HepG2 (cell line): ENCODE measurements at regions not wholly inside any gene's neighbourhood (a gene's known extent, or its start where the extent isn't known, plus 50 kb on each side); places are given as distances from the start of the nearest gene placed in this dataset.

Source experiments
- ATF2 ChIP-seq: sonication (generic); formaldehyde crosslinking; IDR thresholded peaks from 2 replicates; pipeline ENCODE4 v1.4.0; 2020; ENCODE audit warnings: missing genetic modification reagents
- BRCA1 ChIP-seq: sonication (generic); formaldehyde crosslinking; IDR thresholded peaks from 2 replicates; pipeline ENCODE4 v1.4.0; 2020; ENCODE audit warnings: missing genetic modification reagents
- BRD4 ChIP-seq: sonication (generic); formaldehyde crosslinking; IDR thresholded peaks from 2 replicates; pipeline ENCODE4 v1.4.0; 2020; ENCODE audit warnings: missing genetic modification reagents
- EEA1 ChIP-seq: sonication (generic); formaldehyde crosslinking; IDR thresholded peaks from 2 replicates; pipeline ENCODE4 v1.5.1; 2020; ENCODE audit warnings: mild to moderate bottlenecking, missing genetic modification reagents, borderline replicate concordance
- HMG20B ChIP-seq: conservative IDR thresholded peaks from 2 replicates; pipeline ENCODE4 v1.6.1; 2016; ENCODE audit warnings: missing genetic modification reagents, missing compliant biosample characterization
- MEIS2 ChIP-seq: sonication (generic); formaldehyde crosslinking; IDR thresholded peaks from 2 replicates; pipeline ENCODE4 v1.9.0; 2021; ENCODE audit warnings: mild to moderate bottlenecking, missing genetic modification reagents
- MIXL1 ChIP-seq: IDR thresholded peaks from 2 replicates; pipeline ENCODE4 v1.6.1; 2016
- RELA ChIP-seq: sonication (generic); formaldehyde crosslinking; IDR thresholded peaks from 2 replicates; pipeline ENCODE4 v1.4.0; 2020; ENCODE audit warnings: missing genetic modification reagents
- ZBTB4 ChIP-seq: sonication (generic); formaldehyde crosslinking; IDR thresholded peaks from 2 replicates; pipeline ENCODE4 v1.4.0; 2020; ENCODE audit warnings: missing genetic modification reagents, mild to moderate bottlenecking, borderline replicate concordance
- ZC3H13 ChIP-seq: sonication (generic); formaldehyde crosslinking; IDR thresholded peaks from 2 replicates; pipeline ENCODE4 v1.8.1; 2023; ENCODE audit warnings: mild to moderate bottlenecking, missing genetic modification reagents, moderate library complexity
- ZHX2 ChIP-seq, 2 experiments: sonication (generic) in 1 of 2; formaldehyde crosslinking in 1 of 2; IDR thresholded peaks; 2 replicates each; pipeline versions ENCODE4 v1.6.1 to v1.9.0; 2014 to 2022; ENCODE audit warnings: antibody characterized with exemption in 1 of 2, borderline replicate concordance in 1 of 2, inconsistent platforms in 1 of 2, low read depth in 1 of 2, missing genetic modification reagents in 1 of 2
- ZNF274 ChIP-seq: sonication (generic); formaldehyde crosslinking; IDR thresholded peaks from 2 replicates; pipeline ENCODE4 v1.5.1; 2020; ENCODE audit warnings: mild to moderate bottlenecking, missing genetic modification reagents
- ZNF441 ChIP-seq: sonication (generic); formaldehyde crosslinking; IDR thresholded peaks from 2 replicates; pipeline ENCODE4 v1.7.0; 2021; ENCODE audit warnings: missing genetic modification reagents, borderline replicate concordance
- ZNF691 ChIP-seq: sonication (generic); formaldehyde crosslinking; IDR thresholded peaks from 2 replicates; pipeline ENCODE4 v1.4.0; 2020; ENCODE audit warnings: missing genetic modification reagents, low read depth, mild to moderate bottlenecking, borderline replicate concordance

- TF ChIP-seq ZBTB4 (CRISPR knock-in tag) (peak; percentile 95), MIXL1 (CRISPR knock-in tag) (peak; percentile 99), BRD4 (peak; percentile 73), MEIS2 (peak; percentile 100), ZC3H13 (CRISPR knock-in tag) (peak; percentile 100), HMG20B (CRISPR knock-in tag) (peak; percentile 97), ZNF441 (CRISPR knock-in tag) (peak; percentile 99), BRCA1 (CRISPR knock-in tag) (peak; percentile 100), EEA1 (CRISPR knock-in tag) (peak; percentile 100), ZHX2 (IDR thresholded peaks at IDR 0.05; ENCODE audit: low read depth) (0 out of 2 replicates have a peak, but pooled peaks have one; percentile 42), ZHX2 (CRISPR knock-in tag; IDR thresholded peaks at IDR 0.05; ENCODE audit: borderline replicate concordance) (peak; percentile 100), RELA (peak; percentile 99), ATF2 (CRISPR knock-in tag) (peak; percentile 98), ZNF274 (peak; percentile 100), ZNF691 (CRISPR knock-in tag) (peak; percentile 100)
Measured at GRCh38 chr5:175796536-175797499, 74.6 kb upstream of the CPLX2 start (continued).
